Body of pancreas (tissue), 4 donors: ENCODE measurements at regions not wholly inside any gene's neighbourhood (a gene's known extent, or its start where the extent isn't known, plus 50 kb on each side); places are given as distances from the start of the nearest gene placed in this dataset.
"Not testable (repeated sequence)": the region's sequence is repeated elsewhere in the genome, so short reads cannot be mapped to it uniquely, and the experiment has no call there.

Experiments
- ATAC-seq: fragments of 150-250 bp; one replicate; pipeline ENCODE4 v1.9.1; 2016
- DNase-seq, 4 donors: peaks; one replicate each; pipeline ENCODE4 v3.0.0-alpha.2; 2019
- H3K27ac ChIP-seq, 4 donors: fragments of 200-600 bp; sonication (generic); 1 replicate in 3 of 4; 2 replicates in 1 of 4; pipeline versions ENCODE4 v1.5.1 to v1.6.1; 2016 to 2019; ENCODE audit warnings: mild to moderate bottlenecking in 1 of 4, mixed read lengths in 1 of 4, moderate library complexity in 1 of 4
- H3K27me3 ChIP-seq, 2 donors: fragments of 200-600 bp; sonication (generic); one replicate each; pipeline ENCODE4 v1.6.0; 2016; ENCODE audit warnings: mild to moderate bottlenecking in 1 of 2
- H3K36me3 ChIP-seq, 2 donors: fragments of 200-600 bp; sonication (generic); replicated peaks in 1 of 2; 2 replicates each; pipeline ENCODE4 v1.5.1; 2016; ENCODE audit warnings: low read depth in 2 of 2; ENCODE audit not compliant: insufficient read depth in 1 of 2
- H3K4me1 ChIP-seq: fragments of 200-600 bp; sonication (generic); one replicate; pipeline ENCODE4 v1.6.0; 2016
- H3K4me3 ChIP-seq, 2 donors: fragments of 200-600 bp; sonication (generic); 1 replicate in 1 of 2; 2 replicates in 1 of 2; pipeline ENCODE4 v1.5.1; 2016 to 2019
- H3K9me3 ChIP-seq, 3 donors: fragments of 200-600 bp; sonication (generic); 1 replicate in 2 of 3; 2 replicates in 1 of 3; pipeline ENCODE4 v1.5.1; 2016
- POLR2A ChIP-seq, 3 donors: fragments of 450-650 bp; IDR thresholded peaks; one replicate each; pipeline ENCODE4 v1.6.1; 2016; ENCODE audit warnings: antibody characterized with exemption in 3 of 3, mild to moderate bottlenecking in 2 of 3
- WGBS, 2 donors: methylation state at CpG; one replicate each; pipeline ENCODE4 v1.1.5; 2017; 5-methylcytosine and 5-hydroxymethylcytosine counted together
- intact Hi-C: fragments of 100-400 bp; cut with DNase I; formaldehyde crosslinking; loops from one replicate; pipeline ENCODE4 v1.15.1; 2023
- TF ChIP-seq, protein P1 (sequence below), 7 experiments: fragments of 450-650 bp in 4 of 7; fragments of 200-600 bp in 3 of 7; sonication (generic) in 3 of 7; IDR thresholded peaks; one replicate each; pipeline ENCODE4 v1.5.1; 2016 to 2019; ENCODE audit warnings: antibody characterized with exemption in 7 of 7

DNA sequence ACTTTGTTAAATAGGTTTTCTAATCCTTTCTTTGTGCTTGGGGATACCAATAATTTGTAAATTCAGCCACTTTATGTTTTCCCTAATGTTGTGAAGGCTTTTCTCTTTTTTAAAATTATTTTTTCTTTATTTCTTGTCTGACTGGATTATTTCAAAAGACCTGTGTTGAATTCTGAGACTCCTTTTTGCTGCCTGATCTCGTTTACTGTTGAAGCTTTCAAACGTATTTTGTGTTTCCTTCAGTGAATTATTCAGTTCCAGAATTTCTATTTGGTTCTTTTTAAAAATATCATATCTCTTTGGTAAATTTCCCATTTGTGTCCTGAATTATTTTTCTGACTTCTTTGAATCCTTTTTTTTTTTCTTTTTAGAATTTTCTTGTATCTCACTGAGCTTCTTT lies 241.6 kb downstream of the LRIG3 start:
- Histone ChIP-seq H3K36me3 (no peaks in the 10 kb centered on the region), H3K27me3 (no peaks in the 10 kb centered on the region), H3K9me3 (no peaks in the 10 kb centered on the region), H3K27ac (no peak overlapping the region), H3K4me3 (no peak overlapping the region), H3K4me1 (no peaks in the 10 kb centered on the region)
- intact Hi-C loops, result no loop called here
- 74 to 82% methylated on average over 2 of the region's 2 CpGs for WGBS, 2 donors
- no peak for TF ChIP-seq POLR2A (IDR thresholded peaks at IDR 0.05)
- TF ChIP-seq, protein P1, sequence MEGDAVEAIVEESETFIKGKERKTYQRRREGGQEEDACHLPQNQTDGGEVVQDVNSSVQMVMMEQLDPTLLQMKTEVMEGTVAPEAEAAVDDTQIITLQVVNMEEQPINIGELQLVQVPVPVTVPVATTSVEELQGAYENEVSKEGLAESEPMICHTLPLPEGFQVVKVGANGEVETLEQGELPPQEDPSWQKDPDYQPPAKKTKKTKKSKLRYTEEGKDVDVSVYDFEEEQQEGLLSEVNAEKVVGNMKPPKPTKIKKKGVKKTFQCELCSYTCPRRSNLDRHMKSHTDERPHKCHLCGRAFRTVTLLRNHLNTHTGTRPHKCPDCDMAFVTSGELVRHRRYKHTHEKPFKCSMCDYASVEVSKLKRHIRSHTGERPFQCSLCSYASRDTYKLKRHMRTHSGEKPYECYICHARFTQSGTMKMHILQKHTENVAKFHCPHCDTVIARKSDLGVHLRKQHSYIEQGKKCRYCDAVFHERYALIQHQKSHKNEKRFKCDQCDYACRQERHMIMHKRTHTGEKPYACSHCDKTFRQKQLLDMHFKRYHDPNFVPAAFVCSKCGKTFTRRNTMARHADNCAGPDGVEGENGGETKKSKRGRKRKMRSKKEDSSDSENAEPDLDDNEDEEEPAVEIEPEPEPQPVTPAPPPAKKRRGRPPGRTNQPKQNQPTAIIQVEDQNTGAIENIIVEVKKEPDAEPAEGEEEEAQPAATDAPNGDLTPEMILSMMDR (IDR thresholded peaks at IDR 0.05), result no peak
- DNase-seq (no peak), ATAC-seq (no peak)

DNA sequence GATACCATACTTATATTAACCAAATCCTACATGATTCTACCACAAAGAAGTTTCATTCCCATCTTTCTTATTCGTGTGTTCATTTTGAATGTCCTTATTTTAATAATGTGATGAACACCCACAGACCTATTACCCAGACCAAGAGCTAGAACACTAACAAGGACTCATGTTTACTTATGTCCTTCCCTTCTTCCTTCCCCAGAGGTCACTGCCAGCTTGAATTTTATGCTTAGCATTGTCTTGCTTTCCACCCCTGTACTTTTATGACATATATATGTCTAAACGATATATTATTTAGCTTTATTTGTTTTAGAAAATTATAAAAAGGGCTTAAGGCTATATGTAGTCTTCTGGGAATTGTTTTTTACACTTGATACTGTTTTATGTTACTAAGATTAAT lies 238.6 kb downstream of the LRIG3 start:
- Histone ChIP-seq H3K27ac (no peak overlapping the region), H3K36me3 (no peaks in the 10 kb centered on the region), H3K4me1 (no peaks in the 10 kb centered on the region), H3K4me3 (no peak overlapping the region), H3K9me3 (no peaks in the 10 kb centered on the region), H3K27me3 (no peaks in the 10 kb centered on the region)
- intact Hi-C loops, result no loop called here
- DNase-seq (peak in 1 of 4 donors; percentile 4), ATAC-seq (no peak)
- WGBS, 2 donors, result 36 to 38% methylated on average over 2 of the region's 2 CpGs
- TF ChIP-seq, protein P1 (IDR thresholded peaks at IDR 0.05), result peak in 5 of 7 experiments; percentile 11 to 56 (median 47)
- no peak for TF ChIP-seq POLR2A (IDR thresholded peaks at IDR 0.05)

DNA sequence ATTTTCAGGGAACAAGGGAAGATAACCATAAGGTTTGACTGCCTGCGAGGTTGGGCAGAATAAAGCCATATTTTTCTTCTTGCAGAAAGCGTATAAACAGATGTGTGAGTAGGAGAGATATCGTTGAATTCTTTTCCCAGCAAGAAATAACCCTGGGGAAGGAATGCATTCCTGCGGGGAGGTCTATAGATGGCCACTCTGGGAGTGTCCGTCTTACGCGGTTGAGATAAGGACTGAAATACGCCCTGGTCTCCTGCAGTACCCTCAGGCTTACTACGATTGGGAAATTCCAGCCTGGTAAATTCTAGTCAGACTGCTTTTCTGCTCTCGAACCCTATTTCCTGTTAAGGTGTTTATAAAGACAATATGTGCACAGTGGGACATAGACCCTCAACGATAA lies 225.0 kb downstream of the LRIG3 start:
- no peak overlapping the region for H3K4me3 ChIP-seq
- no peak for ATAC-seq
- H3K36me3 ChIP-seq, result no peaks in the 10 kb centered on the region
- intact Hi-C loops, result no loop called here
- no peak for DNase-seq
- 88 to 90% methylated on average over 11 of the region's 11 CpGs for WGBS, 2 donors
- no peaks in the 10 kb centered on the region for H3K27me3 ChIP-seq
- no peak overlapping the region for H3K27ac ChIP-seq
- TF ChIP-seq, protein P1 (IDR thresholded peaks at IDR 0.05), result no peak
- TF ChIP-seq POLR2A (IDR thresholded peaks at IDR 0.05), result no peak
- H3K4me1 ChIP-seq, result no peaks in the 10 kb centered on the region
- H3K9me3 ChIP-seq, result no peaks in the 10 kb centered on the region

DNA sequence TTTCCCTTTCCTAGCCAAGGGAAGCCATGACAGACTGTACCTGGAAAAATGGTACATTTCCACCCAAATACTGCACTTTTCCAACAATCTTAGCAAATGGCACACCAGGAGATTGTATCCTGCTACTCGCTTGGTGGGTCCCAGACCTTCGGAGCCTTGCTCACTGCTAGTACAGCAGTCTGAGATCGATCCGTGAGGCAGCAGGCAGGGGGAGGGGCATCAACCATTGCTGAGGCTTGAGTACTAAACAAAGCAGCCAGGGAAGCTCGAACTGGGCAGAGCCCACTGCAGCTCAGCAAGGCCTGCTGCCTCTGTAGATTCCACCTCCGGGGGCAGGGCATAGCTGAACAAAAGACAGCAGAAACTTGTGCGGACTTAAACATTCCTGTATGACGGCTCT lies 218.8 kb downstream of the LRIG3 start:
- no peaks in the 10 kb centered on the region for H3K9me3 ChIP-seq
- intact Hi-C loops, result no loop called here
- TF ChIP-seq POLR2A (IDR thresholded peaks at IDR 0.05), result no peak
- TF ChIP-seq, protein P1 (IDR thresholded peaks at IDR 0.05), result no peak
- H3K4me1 ChIP-seq, result no peaks in the 10 kb centered on the region
- no peaks in the 10 kb centered on the region for H3K27me3 ChIP-seq
- no peak for ATAC-seq
- no peaks in the 10 kb centered on the region for H3K36me3 ChIP-seq
- H3K27ac ChIP-seq, result no peak overlapping the region
- DNase-seq, result no peak
- H3K4me3 ChIP-seq, result no peak overlapping the region
- WGBS, 2 donors, result 77 to 84% methylated on average over 5 to 8 of the region's 8 CpGs

DNA sequence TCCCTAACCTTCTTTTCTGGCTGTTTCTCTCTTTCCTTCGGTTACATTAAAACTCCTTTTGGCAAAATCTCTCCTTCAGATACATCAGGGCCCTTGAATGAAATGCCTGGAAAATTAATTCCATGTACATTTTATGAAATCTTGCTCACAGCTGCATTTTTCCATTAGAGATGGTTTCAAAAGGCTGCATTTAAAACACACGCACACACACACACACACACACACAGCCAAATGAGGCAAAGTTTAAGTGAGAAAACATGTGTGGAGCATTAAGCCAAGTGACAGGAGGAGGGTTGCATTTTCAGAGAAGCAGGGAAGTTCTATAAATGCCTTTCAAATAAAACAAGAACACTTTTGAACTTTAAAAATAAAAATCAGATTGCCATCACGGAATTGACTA lies 216.4 kb downstream of the LRIG3 start:
- DNase-seq, result no peak

DNA sequence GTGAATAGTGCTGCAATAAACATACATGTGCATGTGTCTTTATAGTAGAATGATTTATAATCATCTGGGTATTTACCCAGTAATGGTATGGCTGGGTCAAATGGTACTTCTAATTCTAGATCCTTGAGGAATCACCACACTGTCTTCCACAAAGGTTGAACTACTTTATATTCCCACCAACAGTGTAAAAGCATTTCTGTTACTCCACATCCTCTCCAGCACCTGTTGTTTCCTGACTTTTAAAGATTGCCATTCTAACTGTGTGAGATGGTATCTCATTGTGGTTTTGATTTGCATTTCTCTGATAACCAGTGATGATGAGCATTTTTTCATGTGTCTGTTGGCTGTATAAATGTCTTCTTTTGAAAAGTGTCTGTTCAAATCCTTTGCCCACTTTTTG lies 215.5 kb downstream of the LRIG3 start:
- H3K9me3 ChIP-seq, ATAC-seq, intact Hi-C loops: not testable (repeated sequence)

More for the DNA sequence above, 216.4 kb downstream of the LRIG3 start:
- H3K9me3 ChIP-seq, result no peaks in the 10 kb centered on the region
- WGBS, 2 donors, result 68 to 70% methylated on average over 3 of the region's 3 CpGs
- no peaks in the 10 kb centered on the region for H3K4me1 ChIP-seq
- no peak overlapping the region for H3K4me3 ChIP-seq
- ATAC-seq, result no peak
- no peak for TF ChIP-seq POLR2A (IDR thresholded peaks at IDR 0.05)
- TF ChIP-seq, protein P1 (IDR thresholded peaks at IDR 0.05), result no peak
- H3K27ac ChIP-seq, result no peak overlapping the region
- intact Hi-C loops, result no loop called here
- H3K27me3 ChIP-seq, result no peaks in the 10 kb centered on the region
- H3K36me3 ChIP-seq, result no peaks in the 10 kb centered on the region

More for the DNA sequence above, 215.5 kb downstream of the LRIG3 start:
- H3K27me3 ChIP-seq, DNase-seq, H3K27ac ChIP-seq, H3K4me1 ChIP-seq, H3K4me3 ChIP-seq, H3K36me3 ChIP-seq: not testable (repeated sequence)
